MCF 10A (cell line): ENCODE measurements at regions not wholly inside any gene's neighbourhood (a gene's known extent, or its start where the extent isn't known, plus 50 kb on each side); places are given as distances from the start of the nearest gene placed in this dataset.
A peak's percentile ranks its signal among the peaks of the same experiment; 100 is the strongest.

Experiments used
- BruUV-seq: library from RNA; stranded (reverse); fragments of 400-500 nt; replicated peaks from 2 replicates; lab custom pipeline; 2021; lab: Mats Ljungman, UMichigan
- CTCF ChIA-PET: fragments of 300-600 bp; sonication (Branson Sonifier 250); formaldehyde crosslinking; extraction: SDS; loops from one replicate; lab custom pipeline; 2021; ENCODE audit warnings: antibody characterized with exemption, inconsistent platforms; lab: Yijun Ruan, JAX
- POLR2A ChIA-PET: fragments of 300-600, 350-650 bp; sonication (Branson Sonifier 250); formaldehyde crosslinking; extraction: SDS; loops from one replicate; lab custom pipeline; 2020; ENCODE audit warnings: antibody characterized with exemption, inconsistent platforms; lab: Yijun Ruan, JAX
- DNase-seq: peaks from one replicate; pipeline ENCODE4 v3.0.0-alpha.2; 2018; ENCODE audit not compliant: unreplicated experiment
- H3K27ac Mint-ChIP-seq: one replicate; pipeline ENCODE4 v1.8.0; 2022; ENCODE audit warnings: mild to moderate bottlenecking, low read depth, mixed read lengths; ENCODE audit not compliant: unreplicated experiment
- H3K27me3 Mint-ChIP-seq: one replicate; pipeline ENCODE4 v1.8.0; 2022; ENCODE audit warnings: mixed read lengths; ENCODE audit not compliant: insufficient read depth, unreplicated experiment
- H3K36me3 Mint-ChIP-seq: one replicate; pipeline ENCODE4 v1.8.0; 2022; ENCODE audit warnings: mild to moderate bottlenecking, moderate library complexity, mixed read lengths; ENCODE audit not compliant: insufficient read depth, unreplicated experiment
- H3K4me1 Mint-ChIP-seq: one replicate; pipeline ENCODE4 v1.8.0; 2022; ENCODE audit warnings: mixed read lengths; ENCODE audit not compliant: insufficient read depth, unreplicated experiment
- H3K4me3 Mint-ChIP-seq: one replicate; pipeline ENCODE4 v1.8.0; 2022; ENCODE audit warnings: mild to moderate bottlenecking, moderate library complexity, mixed read lengths; ENCODE audit not compliant: unreplicated experiment
- H3K9me3 Mint-ChIP-seq: one replicate; pipeline ENCODE4 v1.8.0; 2022; ENCODE audit warnings: mixed read lengths; ENCODE audit not compliant: unreplicated experiment
- intact Hi-C: fragments of 100-400 bp; cut with micrococcal nuclease; formaldehyde crosslinking; loops from 2 replicates; pipeline ENCODE4 v1.14.1; 2022
- TF ChIP-seq, protein P1 (sequence below): fragments of 200-600 bp; IDR thresholded peaks from one replicate; pipeline ENCODE4 v1.8.0; 2022; ENCODE audit warnings: antibody characterized with exemption, mild to moderate bottlenecking; ENCODE audit not compliant: unreplicated experiment

DNA sequence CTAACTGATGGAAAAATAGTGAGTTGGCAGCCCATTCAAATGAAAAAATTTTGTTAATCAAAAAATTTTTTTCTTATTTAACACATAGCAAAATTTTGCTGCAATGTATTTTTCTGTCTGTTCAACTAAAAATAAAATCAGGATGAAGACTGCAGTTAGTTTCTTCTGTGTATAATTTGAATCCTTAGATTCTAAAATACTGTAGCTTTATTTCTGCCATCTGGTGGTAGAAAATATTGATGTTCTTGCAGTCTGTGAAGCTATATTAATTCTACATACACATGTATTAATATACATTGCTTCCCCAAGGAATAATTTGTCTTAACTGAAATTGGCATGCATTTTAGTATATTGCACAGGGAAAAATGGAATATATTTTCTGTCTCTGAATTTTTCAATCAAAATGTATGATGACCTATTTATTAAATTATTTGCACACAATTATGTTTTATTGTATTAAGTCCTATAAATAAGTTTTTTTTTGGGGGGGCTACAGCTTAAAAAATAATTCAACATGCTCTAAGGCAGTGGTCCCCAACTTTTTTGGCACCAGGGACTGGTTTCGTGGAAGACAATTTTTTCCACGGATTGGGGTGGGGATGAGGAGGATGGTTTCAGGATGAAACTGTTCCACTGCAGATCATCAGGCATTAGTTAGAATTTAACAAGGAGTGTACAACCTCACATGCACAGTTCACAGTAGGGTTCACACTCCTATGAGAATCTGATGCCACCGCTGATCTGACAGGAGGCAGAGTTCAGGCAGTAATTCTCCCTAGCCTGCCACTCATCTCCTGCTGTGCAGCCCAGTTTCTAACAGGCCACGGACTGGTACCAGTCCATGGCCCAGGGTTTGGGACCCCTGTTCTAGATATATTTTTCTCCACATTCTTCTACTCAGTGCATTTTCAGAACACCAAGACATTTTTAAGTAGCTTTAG is 119.4 kb downstream of the GNAT3 start:
- ChIA-PET POLR2A (interaction anchor here (1.0 to 3.1 kb wide), 5 partner anchors 16 to 331 kb away, joined by 5 to 10 read pairs (median 6); partner anchors contain the start of gene GNAI1), CTCF (interaction anchor here (0.5 to 4.1 kb wide), 42 partner anchors 9 to 1430 kb away, joined by 3 to 32 read pairs (median 4); partner anchors contain the start of gene GNAI1)
- H3K4me3 Mint-ChIP-seq = no peak overlapping the region
- DNase-seq = peak; percentile 38
- no peaks in the 10 kb centered on the region for H3K9me3 Mint-ChIP-seq
- peaks cover 6% of the 10 kb centered on the region for H3K4me1 Mint-ChIP-seq
- H3K27ac Mint-ChIP-seq = no peak overlapping the region
- BruUV-seq = no TSS peak
- intact Hi-C loops = loop anchor here (1.0 to 10.0 kb wide), 5 partner anchors 80 to 332 kb away; partner anchors contain the start of gene GNAI1
- no peaks in the 10 kb centered on the region for H3K27me3 Mint-ChIP-seq
- TF ChIP-seq, protein P1, sequence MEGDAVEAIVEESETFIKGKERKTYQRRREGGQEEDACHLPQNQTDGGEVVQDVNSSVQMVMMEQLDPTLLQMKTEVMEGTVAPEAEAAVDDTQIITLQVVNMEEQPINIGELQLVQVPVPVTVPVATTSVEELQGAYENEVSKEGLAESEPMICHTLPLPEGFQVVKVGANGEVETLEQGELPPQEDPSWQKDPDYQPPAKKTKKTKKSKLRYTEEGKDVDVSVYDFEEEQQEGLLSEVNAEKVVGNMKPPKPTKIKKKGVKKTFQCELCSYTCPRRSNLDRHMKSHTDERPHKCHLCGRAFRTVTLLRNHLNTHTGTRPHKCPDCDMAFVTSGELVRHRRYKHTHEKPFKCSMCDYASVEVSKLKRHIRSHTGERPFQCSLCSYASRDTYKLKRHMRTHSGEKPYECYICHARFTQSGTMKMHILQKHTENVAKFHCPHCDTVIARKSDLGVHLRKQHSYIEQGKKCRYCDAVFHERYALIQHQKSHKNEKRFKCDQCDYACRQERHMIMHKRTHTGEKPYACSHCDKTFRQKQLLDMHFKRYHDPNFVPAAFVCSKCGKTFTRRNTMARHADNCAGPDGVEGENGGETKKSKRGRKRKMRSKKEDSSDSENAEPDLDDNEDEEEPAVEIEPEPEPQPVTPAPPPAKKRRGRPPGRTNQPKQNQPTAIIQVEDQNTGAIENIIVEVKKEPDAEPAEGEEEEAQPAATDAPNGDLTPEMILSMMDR = peak; percentile 38
- H3K36me3 Mint-ChIP-seq = no peaks in the 10 kb centered on the region

DNA sequence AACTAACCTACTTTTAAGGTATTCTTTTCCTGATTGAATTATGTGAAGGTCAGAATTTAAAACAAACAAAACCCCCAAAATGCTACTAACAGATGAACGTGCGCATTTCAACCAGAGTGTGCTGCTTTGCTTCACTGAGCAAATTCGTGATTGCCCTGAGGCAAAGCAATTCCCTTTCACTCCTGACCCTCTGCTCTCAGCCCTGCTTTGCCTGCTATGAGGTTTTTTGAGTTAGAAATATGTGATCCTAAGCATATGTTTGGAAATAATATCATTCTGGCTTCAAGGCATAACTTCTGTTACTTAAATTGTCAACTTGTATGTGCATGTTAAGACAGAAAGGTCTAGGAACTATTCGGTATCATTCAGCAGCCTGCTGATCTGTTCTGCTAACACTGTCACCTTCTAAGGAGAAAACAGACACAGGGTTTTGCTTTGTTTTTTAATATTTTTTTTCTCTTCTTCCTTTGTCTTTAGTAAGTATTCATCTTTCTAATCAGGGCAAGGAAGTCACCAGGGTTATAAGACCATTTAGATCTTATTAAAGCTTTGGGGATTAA is 124.2 kb downstream of the GNAT3 start:
- H3K27ac Mint-ChIP-seq = no peak overlapping the region
- H3K36me3 Mint-ChIP-seq = no peaks in the 10 kb centered on the region
- TF ChIP-seq, protein P1 = no peak
- no peaks in the 10 kb centered on the region for H3K9me3 Mint-ChIP-seq
- peaks cover 6% of the 10 kb centered on the region for H3K4me1 Mint-ChIP-seq
- POLR2A ChIA-PET = interaction anchor here (0.6 to 1.9 kb wide), 2 partner anchors 249 to 253 kb away, joined by 3 to 7 read pairs; partner anchors contain the start of gene GNAI1
- no peaks in the 10 kb centered on the region for H3K27me3 Mint-ChIP-seq
- intact Hi-C loops = no loop called here
- H3K4me3 Mint-ChIP-seq = no peak overlapping the region
- no peak for DNase-seq
- CTCF ChIA-PET = interaction anchor here (0.9 to 2.0 kb wide), 2 partner anchors 172 to 254 kb away, joined by 4 to 10 read pairs; partner anchors contain the start of gene GNAI1
- BruUV-seq = no TSS peak

DNA sequence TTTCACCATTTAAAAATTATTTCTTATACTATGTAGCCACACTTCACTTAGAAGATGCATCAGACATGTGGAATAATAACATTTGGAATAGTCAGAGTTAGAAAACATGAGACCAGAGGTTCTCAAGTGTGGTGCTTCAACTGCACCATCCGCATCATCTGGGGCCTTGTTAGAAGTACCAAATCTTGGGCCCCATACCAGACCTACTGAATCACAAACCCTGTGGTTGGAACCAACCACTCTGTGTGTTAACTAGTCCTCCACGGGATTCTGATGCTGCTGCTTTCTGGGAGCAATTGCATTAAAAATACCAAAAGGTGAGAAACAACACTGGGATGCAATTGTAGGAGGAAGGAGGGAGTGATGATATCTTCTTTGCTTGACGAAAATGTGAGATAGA is 125.2 kb downstream of the GNAT3 start:
- ChIA-PET POLR2A (no interaction called here), CTCF (interaction anchor here (0.6 to 0.7 kb wide), 2 partner anchors 27 to 129 kb away, joined by 3 to 4 read pairs; no protein-coding TSS in a partner anchor)
- no TSS peak for BruUV-seq

More for the DNA sequence above, 125.2 kb downstream of the GNAT3 start:
- TF ChIP-seq, protein P1 = no peak
- DNase-seq = no peak
- H3K27ac Mint-ChIP-seq = no peak overlapping the region
- H3K4me3 Mint-ChIP-seq = no peak overlapping the region
- H3K27me3 Mint-ChIP-seq = no peaks in the 10 kb centered on the region
- intact Hi-C loops = no loop called here
- no peaks in the 10 kb centered on the region for H3K36me3 Mint-ChIP-seq
- H3K4me1 Mint-ChIP-seq = peaks cover 1% of the 10 kb centered on the region
- no peaks in the 10 kb centered on the region for H3K9me3 Mint-ChIP-seq
